PFSK-1 (cell line): ENCODE measurements at regions not wholly inside any gene's neighbourhood (a gene's known extent, or its start where the extent isn't known, plus 50 kb on each side); places are given as distances from the start of the nearest gene placed in this dataset.

Source experiments
- FOXP2 ChIP-seq: optimal IDR thresholded peaks from 2 replicates; pipeline ENCODE3; 2011; ENCODE audit warnings: borderline replicate concordance, control low read depth, inconsistent platforms; ENCODE audit not compliant: insufficient read depth; ENCODE audit errors: extremely low read length, extremely low read depth
- POLR2AphosphoS5 ChIP-seq: IDR thresholded peaks from 2 replicates; pipeline ENCODE4 v1.6.1; 2012; ENCODE audit warnings: low read depth, mild to moderate bottlenecking, control low read depth, low read length, moderate library complexity
- REST ChIP-seq, 2 experiments: IDR thresholded peaks; 2 replicates each; pipeline versions ENCODE4 v1.6.1 to v1.8.0; 2011 to 2012; ENCODE audit warnings: low read depth in 2 of 2, low read length in 2 of 2, control low read depth in 1 of 2, inconsistent platforms in 1 of 2, mild to moderate bottlenecking in 1 of 2, moderate library complexity in 1 of 2; ENCODE audit not compliant: insufficient read depth in 1 of 2
- SIN3A ChIP-seq: IDR thresholded peaks from 2 replicates; pipeline ENCODE4 v1.6.1; 2012; ENCODE audit warnings: mild to moderate bottlenecking, low read length, moderate library complexity, borderline replicate concordance; ENCODE audit not compliant: insufficient read depth
- TAF1 ChIP-seq: IDR thresholded peaks from 2 replicates; pipeline ENCODE4 v1.6.1; 2012; ENCODE audit warnings: low read length, control low read depth, borderline replicate concordance; ENCODE audit not compliant: insufficient read depth

- TF ChIP-seq SIN3A: no peak
- no peak for TF ChIP-seq POLR2AphosphoS5
- no peak for TF ChIP-seq FOXP2
- no peak for TF ChIP-seq TAF1
Observed at GRCh38 chr15:61527836-61528580, 298.9 kb upstream of the RORA start.

- TF ChIP-seq TAF1 (no peak), REST (IDR thresholded peaks at IDR 0.05; ENCODE audit: insufficient read depth in 1 of 2, low read depth in 2 of 2, low read length in 2 of 2) (no peak), POLR2AphosphoS5 (no peak), FOXP2 (no peak), SIN3A (no peak)
Observed at GRCh38 chr15:61524545-61524944, 295.4 kb upstream of the RORA start.

- TF ChIP-seq FOXP2: no peak
- TF ChIP-seq POLR2AphosphoS5: no peak
- TF ChIP-seq TAF1: no peak
- no peak for TF ChIP-seq REST (IDR thresholded peaks at IDR 0.05; ENCODE audit: insufficient read depth in 1 of 2, low read depth in 2 of 2, low read length in 2 of 2)
- no peak for TF ChIP-seq SIN3A
Observed at GRCh38 chr15:61524086-61524485, 295.0 kb upstream of the RORA start.

GRCh38 chr15:61522411-61522810, 293.3 kb upstream of the RORA start:
- TF ChIP-seq POLR2AphosphoS5: no peak
- TF ChIP-seq TAF1: no peak
- TF ChIP-seq REST (IDR thresholded peaks at IDR 0.05; ENCODE audit: insufficient read depth in 1 of 2, low read depth in 2 of 2, low read length in 2 of 2): no peak
- TF ChIP-seq SIN3A: no peak
- TF ChIP-seq FOXP2: no peak

GRCh38 chr15:61521953-61522352, 292.9 kb upstream of the RORA start:
- TF ChIP-seq SIN3A (no peak), REST (IDR thresholded peaks at IDR 0.05; ENCODE audit: insufficient read depth in 1 of 2, low read depth in 2 of 2, low read length in 2 of 2) (no peak), TAF1 (no peak), FOXP2 (no peak), POLR2AphosphoS5 (no peak)
